Activated T-cell treated with anti-CD3 and anti-CD28 coated beads, Interleukin-2, amount 50 U/mL, for 72 hours (primary cell): ENCODE measurements at regions not wholly inside any gene's neighbourhood (a gene's known extent, or its start where the extent isn't known, plus 50 kb on each side); places are given as distances from the start of the nearest gene placed in this dataset.
"Not testable (repeated sequence)": the region's sequence is repeated elsewhere in the genome, so short reads cannot be mapped to it uniquely, and the experiment has no call there.

Experiments
- ATAC-seq, 2 donors: fragments of 150-1000 bp; cut with Tn5 transposase; replicated peaks in 1 of 2; 2 replicates each; pipeline ENCODE4 v1.10.0; 2021; ENCODE audit warnings: moderate library complexity in 2 of 2, mild to moderate bottlenecking in 1 of 2
- DNase-seq, 2 donors: peaks; one replicate each; pipeline ENCODE4 v3.0.0; 2021 to 2022; ENCODE audit warnings: mixed read lengths in 1 of 2
- H3K27ac Mint-ChIP-seq: one replicate; pipeline ENCODE4 v1.8.0; 2022; ENCODE audit warnings: mild to moderate bottlenecking, moderate library complexity, mixed read lengths
- H3K27me3 Mint-ChIP-seq: one replicate; pipeline ENCODE4 v1.8.0; 2022; ENCODE audit warnings: low read depth, mixed read lengths
- H3K36me3 Mint-ChIP-seq, 2 donors: one replicate each; pipeline ENCODE4 v1.8.0; 2022; ENCODE audit warnings: mixed read lengths in 2 of 2, mild to moderate bottlenecking in 1 of 2; ENCODE audit not compliant: insufficient read depth in 2 of 2
- H3K4me1 Mint-ChIP-seq: one replicate; pipeline ENCODE4 v1.8.0; 2022; ENCODE audit warnings: low read depth, mixed read lengths
- H3K4me3 Mint-ChIP-seq, 2 donors: one replicate each; pipeline ENCODE4 v1.8.0; 2022; ENCODE audit warnings: mild to moderate bottlenecking in 2 of 2, mixed read lengths in 2 of 2, moderate library complexity in 2 of 2
- H3K9me3 Mint-ChIP-seq, 2 donors: one replicate each; pipeline ENCODE4 v1.8.0; 2022; ENCODE audit warnings: mixed read lengths in 2 of 2

- Mint-ChIP-seq H3K9me3 (peaks cover 0 to 4% of the 10 kb centered on the region in 2 donors), H3K4me3 (no peak overlapping the region), H3K27me3 (peaks cover 5% of the 10 kb centered on the region), H3K36me3 (no peaks in the 10 kb centered on the region), H3K4me1 (no peaks in the 10 kb centered on the region), H3K27ac (no peak overlapping the region)
- ATAC-seq (no peak), DNase-seq (no peak)
Observed at GRCh38 chr10:121266370-121266769, 331.9 kb downstream of the FGFR2 start.

- Mint-ChIP-seq H3K27me3 (peaks cover 3% of the 10 kb centered on the region), H3K9me3 (peaks cover 0 to 4% of the 10 kb centered on the region in 2 donors), H3K4me3 (no peak overlapping the region), H3K4me1 (no peaks in the 10 kb centered on the region), H3K27ac (no peak overlapping the region), H3K36me3 (no peaks in the 10 kb centered on the region)
- ATAC-seq (no peak), DNase-seq (no peak)
Observed at GRCh38 chr10:121267236-121268003, 330.8 kb downstream of the FGFR2 start.

- DNase-seq (no peak), ATAC-seq (no peak)
- Mint-ChIP-seq H3K9me3 (peaks cover 0 to 4% of the 10 kb centered on the region in 2 donors), H3K4me1 (no peaks in the 10 kb centered on the region), H3K27ac (no peak overlapping the region), H3K36me3 (no peaks in the 10 kb centered on the region), H3K4me3 (no peak overlapping the region), H3K27me3 (no peaks in the 10 kb centered on the region)
Observed at GRCh38 chr10:121268363-121268762, 329.9 kb downstream of the FGFR2 start.

- H3K4me3 Mint-ChIP-seq: no peak overlapping the region
- no peak overlapping the region for H3K27ac Mint-ChIP-seq
- H3K36me3 Mint-ChIP-seq: no peaks in the 10 kb centered on the region
- peaks cover 0 to 4% of the 10 kb centered on the region in 2 donors for H3K9me3 Mint-ChIP-seq
- H3K27me3 Mint-ChIP-seq: no peaks in the 10 kb centered on the region
- ATAC-seq (no peak), DNase-seq (no peak)
- no peaks in the 10 kb centered on the region for H3K4me1 Mint-ChIP-seq
Observed at GRCh38 chr10:121268863-121269432, 329.3 kb downstream of the FGFR2 start.

GRCh38 chr10:121270906-121271305, 327.3 kb downstream of the FGFR2 start:
- Mint-ChIP-seq H3K27me3 (no peaks in the 10 kb centered on the region), H3K27ac (no peak overlapping the region), H3K4me1 (no peaks in the 10 kb centered on the region), H3K4me3 (no peak overlapping the region), H3K36me3 (no peaks in the 10 kb centered on the region), H3K9me3 (peaks cover 0 to 8% of the 10 kb centered on the region in 2 donors)
- no peak for DNase-seq
- no peak for ATAC-seq

- Mint-ChIP-seq H3K27me3 (no peaks in the 10 kb centered on the region), H3K4me3 (no peak overlapping the region), H3K4me1 (no peaks in the 10 kb centered on the region), H3K36me3 (no peaks in the 10 kb centered on the region), H3K9me3 (peaks cover 0 to 4% of the 10 kb centered on the region in 2 donors), H3K27ac (no peak overlapping the region)
- ATAC-seq (no peak), DNase-seq (no peak)
Observed at GRCh38 chr10:121276046-121276445, 322.2 kb downstream of the FGFR2 start.

- ATAC-seq (no peak), DNase-seq (no peak)
- H3K36me3 Mint-ChIP-seq: no peaks in the 10 kb centered on the region
- no peak overlapping the region for H3K27ac Mint-ChIP-seq
- H3K4me1 Mint-ChIP-seq: no peaks in the 10 kb centered on the region
- H3K9me3 Mint-ChIP-seq: peaks cover 0 to 4% of the 10 kb centered on the region in 2 donors
- H3K27me3 Mint-ChIP-seq: no peaks in the 10 kb centered on the region
- no peak overlapping the region for H3K4me3 Mint-ChIP-seq
Observed at GRCh38 chr10:121276822-121277221, 321.4 kb downstream of the FGFR2 start.

GRCh38 chr10:121278386-121278785, 319.9 kb downstream of the FGFR2 start:
- not testable (repeated sequence) for H3K27ac Mint-ChIP-seq, H3K36me3 Mint-ChIP-seq, H3K4me1 Mint-ChIP-seq, ATAC-seq, H3K27me3 Mint-ChIP-seq, DNase-seq, H3K9me3 Mint-ChIP-seq, H3K4me3 Mint-ChIP-seq

GRCh38 chr10:121281576-121281975, 316.7 kb downstream of the FGFR2 start:
- H3K36me3 Mint-ChIP-seq: no peaks in the 10 kb centered on the region
- H3K4me3 Mint-ChIP-seq: no peak overlapping the region
- H3K27me3 Mint-ChIP-seq: no peaks in the 10 kb centered on the region
- no peak for DNase-seq
- H3K27ac Mint-ChIP-seq: no peak overlapping the region
- H3K9me3 Mint-ChIP-seq: peaks cover 0 to 1% of the 10 kb centered on the region in 2 donors
- no peak for ATAC-seq
- H3K4me1 Mint-ChIP-seq: no peaks in the 10 kb centered on the region

- Mint-ChIP-seq H3K27me3 (no peaks in the 10 kb centered on the region), H3K4me1 (no peaks in the 10 kb centered on the region), H3K9me3 (peaks cover 0 to 1% of the 10 kb centered on the region in 2 donors), H3K36me3 (no peaks in the 10 kb centered on the region), H3K4me3 (no peak overlapping the region), H3K27ac (no peak overlapping the region)
- DNase-seq: no peak
- no peak for ATAC-seq
Observed at GRCh38 chr10:121282264-121282663, 316.0 kb downstream of the FGFR2 start.

GRCh38 chr10:121282797-121283515, 315.3 kb downstream of the FGFR2 start:
- Mint-ChIP-seq H3K36me3 (no peaks in the 10 kb centered on the region), H3K9me3 (peaks cover 0 to 1% of the 10 kb centered on the region in 2 donors), H3K27ac (no peak overlapping the region), H3K27me3 (no peaks in the 10 kb centered on the region), H3K4me1 (no peaks in the 10 kb centered on the region), H3K4me3 (no peak overlapping the region)
- ATAC-seq: no peak
- no peak for DNase-seq

GRCh38 chr10:121284936-121285335, 313.3 kb downstream of the FGFR2 start:
- Mint-ChIP-seq H3K27me3 (peaks cover 5% of the 10 kb centered on the region), H3K36me3 (no peaks in the 10 kb centered on the region), H3K4me1 (no peaks in the 10 kb centered on the region), H3K27ac (no peak overlapping the region), H3K9me3 (peaks cover 1 to 2% of the 10 kb centered on the region in 2 donors), H3K4me3 (no peak overlapping the region)
- no peak for DNase-seq
- no peak for ATAC-seq

- Mint-ChIP-seq H3K36me3 (no peaks in the 10 kb centered on the region), H3K4me3 (no peak overlapping the region), H3K27ac (no peak overlapping the region), H3K4me1 (no peaks in the 10 kb centered on the region), H3K9me3 (peaks cover 1 to 2% of the 10 kb centered on the region in 2 donors), H3K27me3 (peaks cover 5% of the 10 kb centered on the region)
- ATAC-seq (no peak), DNase-seq (no peak)
Observed at GRCh38 chr10:121285406-121286196, 312.6 kb downstream of the FGFR2 start.
